ENCODE measurements at regions not wholly inside any gene's neighbourhood (a gene's known extent, or its start where the extent isn't known, plus 50 kb on each side); places are given as distances from the start of the nearest gene placed in this dataset.
A peak's percentile ranks its signal among the peaks of the same experiment; 100 is the strongest.

- no peak overlapping the region for H3K4me3 ChIP-seq (ENCODE audit: low read depth, poor library complexity, severe bottlenecking)
- TF ChIP-seq, protein P1, sequence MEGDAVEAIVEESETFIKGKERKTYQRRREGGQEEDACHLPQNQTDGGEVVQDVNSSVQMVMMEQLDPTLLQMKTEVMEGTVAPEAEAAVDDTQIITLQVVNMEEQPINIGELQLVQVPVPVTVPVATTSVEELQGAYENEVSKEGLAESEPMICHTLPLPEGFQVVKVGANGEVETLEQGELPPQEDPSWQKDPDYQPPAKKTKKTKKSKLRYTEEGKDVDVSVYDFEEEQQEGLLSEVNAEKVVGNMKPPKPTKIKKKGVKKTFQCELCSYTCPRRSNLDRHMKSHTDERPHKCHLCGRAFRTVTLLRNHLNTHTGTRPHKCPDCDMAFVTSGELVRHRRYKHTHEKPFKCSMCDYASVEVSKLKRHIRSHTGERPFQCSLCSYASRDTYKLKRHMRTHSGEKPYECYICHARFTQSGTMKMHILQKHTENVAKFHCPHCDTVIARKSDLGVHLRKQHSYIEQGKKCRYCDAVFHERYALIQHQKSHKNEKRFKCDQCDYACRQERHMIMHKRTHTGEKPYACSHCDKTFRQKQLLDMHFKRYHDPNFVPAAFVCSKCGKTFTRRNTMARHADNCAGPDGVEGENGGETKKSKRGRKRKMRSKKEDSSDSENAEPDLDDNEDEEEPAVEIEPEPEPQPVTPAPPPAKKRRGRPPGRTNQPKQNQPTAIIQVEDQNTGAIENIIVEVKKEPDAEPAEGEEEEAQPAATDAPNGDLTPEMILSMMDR (IDR thresholded peaks at IDR 0.05): no peak
- TF ChIP-seq POLR2A (IDR thresholded peaks at IDR 0.05): no peak
- intact Hi-C loops (cut with DNase I; ENCODE audit: low total_unique reads): no loop called here
- DNase-seq (ENCODE audit: low spot score in 2 of 2): peak in 1 of 2 donors; percentile 46
- whole genome bisulfite sequencing, 2 donors: 69 to 70% methylated on average over 3 of the region's 3 CpGs
Measured at GRCh38 chr10:128377988-128378387, 251.8 kb upstream of the MKI67 start.

DNA sequence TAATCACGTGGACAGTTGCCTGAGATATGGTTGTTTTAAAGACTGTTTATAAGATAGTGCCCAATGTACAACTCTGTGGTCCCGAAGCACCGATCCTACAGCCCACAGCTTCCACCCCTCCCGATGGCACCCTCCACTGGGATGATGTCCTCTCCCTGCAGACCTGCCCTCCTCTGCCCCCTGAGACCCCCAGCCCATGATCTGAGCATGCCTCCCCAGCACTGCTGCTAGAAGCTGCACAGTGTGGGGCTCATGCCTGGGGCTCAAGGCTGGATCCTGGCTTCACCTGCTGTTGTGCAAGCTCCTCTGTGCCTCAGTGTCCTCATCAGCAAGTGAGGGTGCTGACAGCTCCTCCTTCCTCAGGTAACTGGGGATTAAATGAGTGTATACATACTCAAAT, 254.7 kb upstream of the MKI67 start:
- no peak for TF ChIP-seq POLR2A (IDR thresholded peaks at IDR 0.05)
- TF ChIP-seq, protein P1 (IDR thresholded peaks at IDR 0.05): no peak
- 85 to 87% methylated on average over 4 of the region's 4 CpGs for WGBS, 2 donors
- H3K4me3 ChIP-seq (ENCODE audit: low read depth, poor library complexity, severe bottlenecking): no peak overlapping the region
- intact Hi-C loops (cut with DNase I; ENCODE audit: low total_unique reads): no loop called here
- DNase-seq (ENCODE audit: low spot score in 2 of 2): peak in 1 of 2 donors; percentile 43

- 27 to 33% methylated on average over 3 of the region's 3 CpGs for WGBS, 2 donors
- intact Hi-C loops (cut with DNase I; ENCODE audit: low total_unique reads): no loop called here
- peak in 1 of 2 donors; percentile 39 for DNase-seq (ENCODE audit: low spot score in 2 of 2)
- no peak overlapping the region for H3K4me3 ChIP-seq (ENCODE audit: low read depth, poor library complexity, severe bottlenecking)
- no peak for TF ChIP-seq POLR2A (IDR thresholded peaks at IDR 0.05)
- TF ChIP-seq, protein P1 (IDR thresholded peaks at IDR 0.05): no peak
Measured at GRCh38 chr10:128382225-128382624, 256.0 kb upstream of the MKI67 start.

- DNase-seq (ENCODE audit: low spot score in 2 of 2): peak in 1 of 2 donors; percentile 79
- 89 to 95% methylated on average over 10 of the region's 10 CpGs for WGBS, 2 donors
- intact Hi-C loops (cut with DNase I; ENCODE audit: low total_unique reads): no loop called here
- no peak for TF ChIP-seq POLR2A (IDR thresholded peaks at IDR 0.05)
- TF ChIP-seq, protein P1 (IDR thresholded peaks at IDR 0.05): no peak
- H3K4me3 ChIP-seq (ENCODE audit: low read depth, poor library complexity, severe bottlenecking): no peak overlapping the region
Measured at GRCh38 chr10:128384831-128385230, 258.6 kb upstream of the MKI67 start.

- 67 to 68% methylated on average over 7 of the region's 7 CpGs for WGBS, 2 donors
- intact Hi-C loops (cut with DNase I; ENCODE audit: low total_unique reads): no loop called here
- H3K4me3 ChIP-seq (ENCODE audit: low read depth, poor library complexity, severe bottlenecking): no peak overlapping the region
- no peak for TF ChIP-seq POLR2A (IDR thresholded peaks at IDR 0.05)
- TF ChIP-seq, protein P1 (IDR thresholded peaks at IDR 0.05): no peak
- DNase-seq (ENCODE audit: low spot score in 2 of 2): no peak
Measured at GRCh38 chr10:128386231-128386630, 260.0 kb upstream of the MKI67 start.

All from lower leg skin (tissue), 4 donors.